NB4 (cell line): ENCODE measurements at regions not wholly inside any gene's neighbourhood (a gene's known extent, or its start where the extent isn't known, plus 50 kb on each side); places are given as distances from the start of the nearest gene placed in this dataset.
"Not testable (repeated sequence)": the region's sequence is repeated elsewhere in the genome, so short reads cannot be mapped to it uniquely, and the experiment has no call there.

Source experiments
- CTCF ChIP-seq: IDR thresholded peaks from one replicate; pipeline ENCODE4 v1.5.1; 2012; ENCODE audit warnings: low read depth, low read length
- MAX ChIP-seq: IDR thresholded peaks from 2 replicates; pipeline ENCODE4 v1.6.1; 2011; ENCODE audit warnings: low read depth, low read length
- MYC ChIP-seq: IDR thresholded peaks from 2 replicates; pipeline ENCODE4 v1.6.1; 2011; ENCODE audit warnings: low read depth, low read length
- POLR2A ChIP-seq: IDR thresholded peaks from 2 replicates; pipeline ENCODE4 v1.6.1; 2011; ENCODE audit warnings: mild to moderate bottlenecking; ENCODE audit not compliant: insufficient read length; ENCODE audit errors: extremely low read depth

GRCh38 chr5:119299615-119300310 is 56.1 kb upstream of the TNFAIP8 start:
- not testable (repeated sequence) for TF ChIP-seq CTCF, POLR2A, MAX, MYC
